ENCODE measurements at regions not wholly inside any gene's neighbourhood (a gene's known extent, or its start where the extent isn't known, plus 50 kb on each side); places are given as distances from the start of the nearest gene placed in this dataset.

DNA sequence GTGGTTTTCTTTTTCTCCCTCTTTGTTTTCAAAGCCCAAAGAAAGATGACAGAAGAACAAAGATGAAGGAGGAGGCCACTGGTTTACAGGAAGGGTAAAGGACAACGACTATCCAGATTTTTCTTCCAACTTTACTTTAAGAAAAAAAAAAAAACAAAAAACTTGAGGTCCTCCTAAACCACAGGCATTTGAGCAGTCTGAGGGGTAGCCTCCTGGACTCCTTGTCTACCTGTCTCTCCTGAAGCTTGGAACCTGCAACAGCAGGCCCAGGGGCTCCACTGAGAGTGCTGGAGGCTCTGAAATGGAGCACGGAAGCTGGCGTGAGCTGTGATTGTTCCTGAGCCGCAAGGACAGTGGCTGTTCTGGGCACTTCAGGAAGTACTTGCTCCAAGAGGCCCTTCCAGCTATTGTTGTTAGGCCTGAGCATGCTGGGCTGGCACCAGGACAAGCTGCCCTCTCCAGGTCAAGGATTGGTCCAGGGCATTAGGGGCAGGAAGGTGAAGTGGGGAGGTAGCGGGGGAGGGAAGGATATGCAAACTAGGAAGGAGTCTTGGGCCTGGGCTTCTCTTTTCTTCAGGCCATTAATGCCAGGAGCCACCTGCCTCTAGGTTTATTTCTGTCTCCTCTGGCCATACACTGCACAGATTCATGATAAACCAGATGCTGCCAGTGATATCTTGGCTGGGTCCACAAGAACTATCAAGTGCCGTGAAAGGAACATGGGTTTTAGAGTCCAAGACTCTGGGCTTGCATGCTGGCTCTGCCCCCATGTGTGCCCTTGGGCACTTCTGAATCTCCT, 147.3 kb downstream of the CCDC34 start:
- Histone ChIP-seq H3K9ac (ENCODE audit: low read length in 2 of 2) (no peak overlapping the region), H3K27me3 (ENCODE audit: control insufficient read depth in 1 of 2, insufficient read depth in 2 of 2, low read length in 2 of 2) (no peaks in the 10 kb centered on the region), H3K4me3 (ENCODE audit: low read length in 2 of 2) (peak overlapping the region in 1 of 2 donors; percentile 4), H3K36me3 (ENCODE audit: control insufficient read depth in 2 of 2, insufficient read depth in 2 of 2, low read length in 2 of 2) (no peaks in the 10 kb centered on the region), H3K9me3 (ENCODE audit: control insufficient read depth in 2 of 2, low read length in 2 of 2) (no peaks in the 10 kb centered on the region), H3K27ac (ENCODE audit: low read length) (no peak overlapping the region), H3K4me1 (ENCODE audit: control insufficient read depth, insufficient read depth, low read length) (peaks cover 19% of the 10 kb centered on the region)

DNA sequence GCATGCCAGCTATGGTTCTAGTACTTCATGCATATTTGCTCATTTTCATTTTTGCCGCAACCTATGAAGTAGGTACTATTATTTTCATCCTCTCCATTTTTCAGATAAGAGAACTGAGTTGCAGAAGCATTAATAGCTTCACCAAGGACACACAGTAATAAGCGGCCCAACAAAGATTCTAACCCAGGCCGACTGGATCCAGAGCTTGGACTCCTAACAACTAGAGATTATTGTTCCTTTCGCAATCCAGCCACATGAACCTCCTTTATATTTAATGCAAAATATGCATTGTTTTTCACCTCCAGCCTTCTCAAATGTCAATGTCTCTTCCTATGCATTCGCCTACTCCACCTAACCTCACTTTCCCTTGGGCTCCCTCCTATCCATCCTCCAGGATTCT, 148.3 kb downstream of the CCDC34 start:
- no peak overlapping the region for H3K27ac ChIP-seq (ENCODE audit: low read length)
- no peaks in the 10 kb centered on the region for H3K27me3 ChIP-seq (ENCODE audit: control insufficient read depth in 1 of 2, insufficient read depth in 2 of 2, low read length in 2 of 2)
- H3K4me3 ChIP-seq (ENCODE audit: low read length in 2 of 2): no peak overlapping the region
- H3K9me3 ChIP-seq (ENCODE audit: control insufficient read depth in 2 of 2, low read length in 2 of 2): no peaks in the 10 kb centered on the region
- peaks cover 19% of the 10 kb centered on the region for H3K4me1 ChIP-seq (ENCODE audit: control insufficient read depth, insufficient read depth, low read length)
- no peak overlapping the region for H3K9ac ChIP-seq (ENCODE audit: low read length in 2 of 2)
- H3K36me3 ChIP-seq (ENCODE audit: control insufficient read depth in 2 of 2, insufficient read depth in 2 of 2, low read length in 2 of 2): no peaks in the 10 kb centered on the region

DNA sequence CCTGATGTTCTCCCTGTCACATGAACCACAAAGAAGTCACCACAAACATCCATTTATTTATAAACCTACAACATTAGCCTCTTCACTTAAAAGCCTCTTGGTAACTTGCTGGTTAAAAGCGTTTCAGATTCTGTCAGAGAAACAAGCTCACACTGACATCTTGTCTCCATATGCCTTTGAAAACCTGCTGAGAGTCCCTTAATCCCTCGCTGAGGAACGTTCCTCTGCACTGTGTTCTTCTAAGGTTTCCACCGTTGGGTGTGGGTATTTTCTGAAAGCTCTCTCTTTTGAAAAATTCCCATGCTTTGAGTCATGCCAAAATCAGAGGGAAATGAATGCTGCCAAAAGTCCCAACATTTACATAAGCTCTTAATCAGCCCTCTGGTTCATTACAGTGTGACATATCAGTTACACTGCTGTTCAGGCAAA, 149.8 kb downstream of the CCDC34 start:
- Histone ChIP-seq H3K4me1 (ENCODE audit: control insufficient read depth, insufficient read depth, low read length) (peaks cover 15% of the 10 kb centered on the region), H3K9ac (ENCODE audit: low read length in 2 of 2) (no peak overlapping the region), H3K4me3 (ENCODE audit: low read length in 2 of 2) (no peak overlapping the region), H3K27ac (ENCODE audit: low read length) (no peak overlapping the region), H3K9me3 (ENCODE audit: control insufficient read depth in 2 of 2, low read length in 2 of 2) (no peaks in the 10 kb centered on the region), H3K36me3 (ENCODE audit: control insufficient read depth in 2 of 2, insufficient read depth in 2 of 2, low read length in 2 of 2) (no peaks in the 10 kb centered on the region), H3K27me3 (ENCODE audit: control insufficient read depth in 1 of 2, insufficient read depth in 2 of 2, low read length in 2 of 2) (no peaks in the 10 kb centered on the region)

DNA sequence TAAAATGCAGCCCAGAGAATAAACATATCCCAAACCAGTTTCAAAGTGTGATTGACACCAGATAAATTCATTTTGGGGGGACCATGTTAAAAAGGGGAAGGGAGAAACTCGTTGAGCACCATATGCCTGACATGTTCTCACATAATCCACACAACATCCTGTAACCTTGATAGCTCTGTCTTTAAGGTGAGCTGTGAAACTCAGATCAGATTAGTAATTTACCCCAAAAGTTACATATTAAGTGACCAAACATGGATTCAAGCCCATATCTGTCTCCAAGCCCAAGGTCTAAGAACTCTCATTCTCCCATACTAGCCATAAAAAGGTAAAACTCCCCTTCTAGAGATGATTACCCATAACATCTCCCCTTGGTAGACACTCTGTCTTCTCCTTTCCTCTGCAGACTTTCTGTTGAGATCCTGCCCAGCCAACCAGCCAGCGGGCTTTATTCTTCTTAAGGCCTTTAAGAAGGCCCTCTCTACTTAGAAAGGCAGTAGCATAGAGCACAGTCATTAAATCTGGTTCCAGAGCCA, 150.7 kb downstream of the CCDC34 start:
- Histone ChIP-seq H3K9ac (ENCODE audit: low read length in 2 of 2) (no peak overlapping the region), H3K4me1 (ENCODE audit: control insufficient read depth, insufficient read depth, low read length) (peaks cover 9% of the 10 kb centered on the region), H3K36me3 (ENCODE audit: control insufficient read depth in 2 of 2, insufficient read depth in 2 of 2, low read length in 2 of 2) (no peaks in the 10 kb centered on the region), H3K27ac (ENCODE audit: low read length) (no peak overlapping the region), H3K27me3 (ENCODE audit: control insufficient read depth in 1 of 2, insufficient read depth in 2 of 2, low read length in 2 of 2) (no peaks in the 10 kb centered on the region), H3K4me3 (ENCODE audit: low read length in 2 of 2) (no peak overlapping the region), H3K9me3 (ENCODE audit: control insufficient read depth in 2 of 2, low read length in 2 of 2) (no peaks in the 10 kb centered on the region)

DNA sequence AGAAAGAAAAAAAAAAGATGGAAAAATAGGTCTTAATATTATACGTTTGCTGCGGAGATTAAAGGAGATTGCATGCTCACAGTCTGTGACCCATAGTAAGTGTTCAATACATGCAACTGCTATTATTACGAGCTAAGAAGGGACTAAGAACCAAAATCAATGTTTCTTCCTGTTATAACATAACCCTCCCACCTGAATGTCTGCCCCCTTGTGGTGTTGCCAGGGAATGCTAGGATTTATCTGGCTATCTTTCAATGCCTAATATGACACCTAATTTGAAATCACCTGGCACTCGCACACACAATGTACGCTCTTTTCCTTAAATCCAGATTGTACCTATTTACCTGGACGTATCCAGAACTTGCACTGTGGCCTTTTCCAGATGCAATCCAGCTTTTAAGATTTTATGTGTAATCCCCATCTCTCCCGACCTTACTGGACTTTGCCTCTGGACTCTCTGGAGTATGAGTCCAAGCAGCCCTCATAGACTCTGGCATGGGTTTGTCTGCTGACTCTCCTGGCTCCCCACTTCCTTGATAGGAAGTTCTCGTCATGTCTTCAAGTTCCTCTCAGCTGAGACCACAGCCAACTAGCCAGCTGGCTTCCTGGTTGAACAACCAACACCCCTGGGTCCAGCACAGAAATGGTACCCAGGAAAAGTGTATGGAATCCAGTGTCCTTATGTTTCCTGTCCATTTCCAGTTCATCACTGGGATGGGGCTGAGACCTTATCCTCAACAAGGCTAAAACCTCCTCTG, 151.5 kb downstream of the CCDC34 start:
- no peaks in the 10 kb centered on the region for H3K36me3 ChIP-seq (ENCODE audit: control insufficient read depth in 2 of 2, insufficient read depth in 2 of 2, low read length in 2 of 2)
- H3K9ac ChIP-seq (ENCODE audit: low read length in 2 of 2): no peak overlapping the region
- H3K4me1 ChIP-seq (ENCODE audit: control insufficient read depth, insufficient read depth, low read length): peaks cover 8% of the 10 kb centered on the region
- H3K9me3 ChIP-seq (ENCODE audit: control insufficient read depth in 2 of 2, low read length in 2 of 2): no peaks in the 10 kb centered on the region
- H3K27ac ChIP-seq (ENCODE audit: low read length): no peak overlapping the region
- H3K27me3 ChIP-seq (ENCODE audit: control insufficient read depth in 1 of 2, insufficient read depth in 2 of 2, low read length in 2 of 2): no peaks in the 10 kb centered on the region
- no peak overlapping the region for H3K4me3 ChIP-seq (ENCODE audit: low read length in 2 of 2)

DNA sequence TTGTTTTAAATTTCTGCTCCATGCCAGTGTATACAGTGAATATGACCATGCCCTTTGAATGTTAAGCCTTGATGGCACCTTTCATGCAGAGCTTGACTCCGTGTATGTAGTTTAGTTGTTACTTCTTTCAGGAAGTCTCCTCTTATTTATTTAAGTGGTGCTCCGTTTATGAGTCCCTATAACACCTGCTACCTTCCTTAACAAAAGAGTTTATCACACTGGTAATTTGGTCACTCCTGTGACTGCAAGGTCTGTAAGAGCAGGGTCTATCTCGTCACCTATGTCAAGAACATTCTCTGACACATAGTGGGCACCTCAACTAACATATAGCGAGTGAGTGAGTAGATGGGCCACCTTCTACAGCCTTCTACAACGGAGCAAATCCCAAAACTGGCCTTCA, 152.5 kb downstream of the CCDC34 start:
- H3K27ac ChIP-seq (ENCODE audit: low read length): no peak overlapping the region
- H3K9ac ChIP-seq (ENCODE audit: low read length in 2 of 2): no peak overlapping the region
- no peaks in the 10 kb centered on the region for H3K9me3 ChIP-seq (ENCODE audit: control insufficient read depth in 2 of 2, low read length in 2 of 2)
- no peaks in the 10 kb centered on the region for H3K36me3 ChIP-seq (ENCODE audit: control insufficient read depth in 2 of 2, insufficient read depth in 2 of 2, low read length in 2 of 2)
- H3K27me3 ChIP-seq (ENCODE audit: control insufficient read depth in 1 of 2, insufficient read depth in 2 of 2, low read length in 2 of 2): no peaks in the 10 kb centered on the region
- peaks cover 4% of the 10 kb centered on the region for H3K4me1 ChIP-seq (ENCODE audit: control insufficient read depth, insufficient read depth, low read length)
- H3K4me3 ChIP-seq (ENCODE audit: low read length in 2 of 2): no peak overlapping the region

DNA sequence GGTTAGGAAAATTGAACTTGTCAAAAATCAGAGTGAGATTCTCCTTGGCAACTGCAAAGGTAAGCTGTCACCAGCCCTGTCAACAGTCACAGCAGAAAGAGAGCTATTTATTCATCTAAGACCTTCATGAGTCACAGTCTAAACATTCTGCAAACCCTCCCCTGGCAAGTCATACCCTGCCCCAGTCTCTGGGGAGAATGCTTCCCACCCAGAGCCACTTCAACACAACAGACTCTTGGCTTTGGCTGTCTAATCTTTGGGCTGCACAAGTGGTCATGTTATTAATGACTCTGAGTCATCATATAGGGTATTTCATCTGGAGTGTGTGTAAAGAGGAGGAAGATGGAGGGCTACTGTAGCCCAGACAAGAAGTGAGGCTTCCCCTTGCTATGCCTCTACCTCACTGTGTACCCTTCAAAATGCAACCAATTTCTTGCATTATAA, 153.4 kb downstream of the CCDC34 start:
- Histone ChIP-seq H3K4me3 (ENCODE audit: low read length in 2 of 2) (no peak overlapping the region), H3K9me3 (ENCODE audit: control insufficient read depth in 2 of 2, low read length in 2 of 2) (no peaks in the 10 kb centered on the region), H3K27me3 (ENCODE audit: control insufficient read depth in 1 of 2, insufficient read depth in 2 of 2, low read length in 2 of 2) (no peaks in the 10 kb centered on the region), H3K4me1 (ENCODE audit: control insufficient read depth, insufficient read depth, low read length) (peaks cover 4% of the 10 kb centered on the region), H3K36me3 (ENCODE audit: control insufficient read depth in 2 of 2, insufficient read depth in 2 of 2, low read length in 2 of 2) (no peaks in the 10 kb centered on the region), H3K9ac (ENCODE audit: low read length in 2 of 2) (no peak overlapping the region), H3K27ac (ENCODE audit: low read length) (no peak overlapping the region)

DNA sequence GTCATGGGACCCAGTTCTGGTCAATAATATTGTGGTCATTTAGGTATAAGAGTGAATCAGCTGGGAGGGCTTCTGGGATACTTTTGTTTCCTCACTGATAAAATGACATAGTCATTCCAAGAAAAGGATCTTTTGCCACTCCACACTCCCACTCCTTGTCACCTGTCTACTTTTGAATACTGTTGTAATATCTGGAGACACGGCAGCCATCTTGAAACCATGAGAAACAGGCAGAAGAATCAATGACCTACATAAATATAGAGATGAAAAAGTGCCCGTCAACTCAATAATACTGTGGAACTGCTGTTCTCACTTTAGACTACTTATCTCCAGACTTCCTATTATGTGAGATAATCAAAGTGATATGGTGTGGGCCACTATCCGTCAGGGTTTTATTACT, 154.2 kb downstream of the CCDC34 start:
- Histone ChIP-seq H3K27ac (ENCODE audit: low read length) (no peak overlapping the region), H3K27me3 (ENCODE audit: control insufficient read depth in 1 of 2, insufficient read depth in 2 of 2, low read length in 2 of 2) (no peaks in the 10 kb centered on the region), H3K9me3 (ENCODE audit: control insufficient read depth in 2 of 2, low read length in 2 of 2) (no peaks in the 10 kb centered on the region), H3K4me1 (ENCODE audit: control insufficient read depth, insufficient read depth, low read length) (peaks cover 4% of the 10 kb centered on the region), H3K4me3 (ENCODE audit: low read length in 2 of 2) (no peak overlapping the region), H3K36me3 (ENCODE audit: control insufficient read depth in 2 of 2, insufficient read depth in 2 of 2, low read length in 2 of 2) (no peaks in the 10 kb centered on the region), H3K9ac (ENCODE audit: low read length in 2 of 2) (no peak overlapping the region)

DNA sequence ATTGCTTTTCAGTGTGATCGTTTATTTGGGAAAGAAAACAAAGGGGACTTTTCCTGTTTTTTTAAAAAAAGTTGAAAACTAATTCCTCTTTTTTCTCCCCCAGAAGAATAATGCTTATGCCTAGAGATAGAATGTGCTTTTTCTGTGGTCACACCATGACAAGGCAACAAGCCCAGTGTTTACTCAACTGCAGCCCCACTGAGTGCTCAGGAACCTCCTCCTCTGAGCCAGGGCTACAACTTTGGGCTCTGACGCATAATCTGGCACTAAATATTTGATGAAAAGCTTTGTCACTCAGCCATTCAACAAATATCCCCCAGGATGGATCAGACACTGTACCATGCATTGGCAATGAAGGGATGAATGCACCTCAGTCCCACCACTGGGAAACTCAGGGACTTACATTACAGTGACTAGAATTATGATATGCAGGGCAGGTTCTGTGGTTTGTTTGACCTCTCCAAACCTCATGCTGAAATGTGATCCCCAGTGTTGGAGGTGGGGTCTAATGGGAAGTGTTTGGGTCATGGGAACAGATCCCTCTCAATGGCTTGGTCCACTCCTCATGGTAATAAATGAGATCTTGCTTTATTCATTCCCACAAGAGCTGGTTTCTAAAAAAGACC, 155.9 kb downstream of the CCDC34 start:
- Histone ChIP-seq H3K27ac (ENCODE audit: low read length) (no peak overlapping the region), H3K4me1 (ENCODE audit: control insufficient read depth, insufficient read depth, low read length) (peaks cover 6% of the 10 kb centered on the region), H3K9me3 (ENCODE audit: control insufficient read depth in 2 of 2, low read length in 2 of 2) (no peaks in the 10 kb centered on the region), H3K27me3 (ENCODE audit: control insufficient read depth in 1 of 2, insufficient read depth in 2 of 2, low read length in 2 of 2) (no peaks in the 10 kb centered on the region), H3K4me3 (ENCODE audit: low read length in 2 of 2) (no peak overlapping the region), H3K9ac (ENCODE audit: low read length in 2 of 2) (no peak overlapping the region), H3K36me3 (ENCODE audit: control insufficient read depth in 2 of 2, insufficient read depth in 2 of 2, low read length in 2 of 2) (no peaks in the 10 kb centered on the region)

DNA sequence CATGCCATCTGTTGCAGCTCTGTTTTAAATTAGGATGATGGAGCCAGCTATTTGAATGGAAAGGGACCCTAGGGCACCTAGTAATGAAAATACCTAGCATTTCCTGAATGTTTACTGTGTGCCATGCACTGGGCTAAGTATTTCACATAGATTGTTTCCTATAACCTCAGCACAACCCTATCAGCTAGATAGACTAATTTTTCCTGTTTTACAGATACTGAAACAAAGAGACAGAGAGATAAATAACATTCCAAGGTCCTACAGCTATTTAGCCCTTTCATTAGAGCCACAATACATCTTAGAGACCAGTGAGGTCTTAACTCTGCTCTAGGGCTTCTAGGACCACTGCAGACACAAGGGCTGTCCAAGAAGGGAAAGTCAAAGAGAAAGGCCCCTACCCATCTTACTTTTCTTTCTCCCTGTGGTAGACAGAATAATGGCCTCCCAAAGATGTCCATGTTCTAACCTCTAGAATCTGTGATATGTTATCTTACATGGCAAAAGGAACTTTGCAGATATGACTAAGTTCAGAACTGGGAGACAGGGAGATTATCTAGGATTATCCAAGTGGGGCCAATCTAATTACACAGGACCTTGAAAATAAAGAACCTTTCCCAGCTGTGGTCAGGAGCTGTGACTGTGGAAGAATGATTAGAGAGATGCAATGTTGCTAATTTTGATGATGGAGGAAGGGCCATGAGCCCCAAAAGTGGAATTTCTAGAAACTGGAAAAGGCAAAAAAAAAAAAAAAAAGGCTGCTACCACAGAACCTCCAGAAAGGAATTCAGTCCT, 157.0 kb downstream of the CCDC34 start:
- Histone ChIP-seq H3K4me1 (ENCODE audit: control insufficient read depth, insufficient read depth, low read length) (peaks cover 15% of the 10 kb centered on the region), H3K27me3 (ENCODE audit: control insufficient read depth in 1 of 2, insufficient read depth in 2 of 2, low read length in 2 of 2) (no peaks in the 10 kb centered on the region), H3K4me3 (ENCODE audit: low read length in 2 of 2) (no peak overlapping the region), H3K36me3 (ENCODE audit: control insufficient read depth in 2 of 2, insufficient read depth in 2 of 2, low read length in 2 of 2) (no peaks in the 10 kb centered on the region), H3K27ac (ENCODE audit: low read length) (no peak overlapping the region), H3K9me3 (ENCODE audit: control insufficient read depth in 2 of 2, low read length in 2 of 2) (no peaks in the 10 kb centered on the region), H3K9ac (ENCODE audit: low read length in 2 of 2) (no peak overlapping the region)

All from stomach smooth muscle (tissue), 2 donors.